Loucy (cell line): ENCODE measurements at regions not wholly inside any gene's neighbourhood (a gene's known extent, or its start where the extent isn't known, plus 50 kb on each side); places are given as distances from the start of the nearest gene placed in this dataset.

Experiments
- H2AFZ ChIP-seq: fragments of 200-600 bp; sonication (generic); 2 replicates; pipeline ENCODE4 v1.6.0; 2016; ENCODE audit warnings: antibody characterized with exemption, mild to moderate bottlenecking, low read length, moderate library complexity
- H3F3A ChIP-seq: fragments of 200-600 bp; 2 replicates; pipeline ENCODE4 v1.6.0; 2016; ENCODE audit warnings: antibody characterized with exemption, low read depth, mild to moderate bottlenecking
- H3K27me3 ChIP-seq: fragments of 200-600 bp; sonication (generic); 2 replicates; pipeline ENCODE4 v1.6.1; 2014; ENCODE audit warnings: low read length, mild to moderate bottlenecking; ENCODE audit not compliant: insufficient read depth, poor library complexity, severe bottlenecking
- H3K36me3 ChIP-seq: fragments of 200-600 bp; sonication (generic); 2 replicates; pipeline ENCODE4 v1.6.1; 2016; ENCODE audit warnings: low read length; ENCODE audit not compliant: insufficient read depth
- H3K4me1 ChIP-seq: fragments of 200-600 bp; sonication (generic); 2 replicates; pipeline ENCODE4 v1.5.1; 2014; ENCODE audit warnings: low read length, mild to moderate bottlenecking; ENCODE audit not compliant: insufficient read depth, poor library complexity, severe bottlenecking
- H3K4me2 ChIP-seq: fragments of 200-600 bp; sonication (generic); 2 replicates; pipeline ENCODE4 v1.6.0; 2014; ENCODE audit warnings: antibody characterized with exemption, low read length, low read depth, mild to moderate bottlenecking; ENCODE audit not compliant: poor library complexity, severe bottlenecking
- H3K4me3 ChIP-seq: fragments of 200-600 bp; sonication (generic); 2 replicates; pipeline ENCODE4 v1.5.1; 2014; ENCODE audit warnings: low read length, mild to moderate bottlenecking, mixed read lengths; ENCODE audit not compliant: poor library complexity, severe bottlenecking
- H3K79me2 ChIP-seq: fragments of 200-600 bp; sonication (generic); 2 replicates; pipeline ENCODE4 v1.6.1; 2014; ENCODE audit warnings: low read length; ENCODE audit not compliant: insufficient read depth
- H3K9ac ChIP-seq: fragments of 200-600 bp; sonication (generic); 2 replicates; pipeline ENCODE4 v1.6.0; 2014; ENCODE audit warnings: mild to moderate bottlenecking, low read depth, low read length, moderate library complexity; ENCODE audit not compliant: poor library complexity, severe bottlenecking
- H3K9me2 ChIP-seq: fragments of 200-600 bp; sonication (generic); replicated peaks from 2 replicates; pipeline ENCODE4 v1.6.1; 2016; ENCODE audit warnings: low read depth, low read length, mixed read lengths
- H3K9me3 ChIP-seq: fragments of 200-600 bp; sonication (generic); 2 replicates; pipeline ENCODE4 v1.6.1; 2014; ENCODE audit warnings: mild to moderate bottlenecking, antibody characterized with exemption, low read length, low read depth; ENCODE audit not compliant: insufficient read depth
- H4K20me1 ChIP-seq: fragments of 200-600 bp; sonication (generic); 2 replicates; pipeline ENCODE4 v1.6.0; 2014; ENCODE audit warnings: antibody characterized with exemption, low read length, mild to moderate bottlenecking; ENCODE audit not compliant: insufficient read depth, poor library complexity, severe bottlenecking
- EZH2phosphoT487 ChIP-seq: fragments of 200-600 bp; IDR thresholded peaks from 2 replicates; pipeline ENCODE4 v1.6.1; 2018; ENCODE audit warnings: antibody characterized with exemption, mild to moderate bottlenecking, moderate library complexity, borderline replicate concordance
- TF ChIP-seq, protein P1 (sequence below): fragments of 200-600 bp; sonication (generic); conservative IDR thresholded peaks from 2 replicates; pipeline ENCODE4 v1.5.1; 2014; ENCODE audit warnings: mild to moderate bottlenecking, antibody characterized with exemption, low read length

DNA sequence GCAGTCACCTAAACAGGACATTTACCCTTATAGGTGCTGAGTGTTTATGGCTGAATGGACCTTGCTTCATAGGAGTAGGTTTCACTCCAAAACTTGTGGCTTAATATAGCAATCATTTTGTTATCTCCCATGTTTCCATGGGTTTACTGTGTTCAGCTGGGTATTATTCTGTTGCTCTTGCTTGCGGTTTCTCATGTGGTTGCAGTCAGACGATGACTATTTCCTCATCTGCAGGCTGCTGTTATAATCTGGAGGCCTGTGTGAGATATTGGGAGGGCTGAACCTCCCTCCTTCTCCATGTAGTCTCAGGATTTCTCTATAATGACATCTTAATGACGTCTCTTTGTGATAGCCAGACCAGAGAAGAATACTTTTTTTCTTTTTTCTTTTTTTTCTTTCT, 98.1 kb downstream of the ZPLD1 start:
- TF ChIP-seq EZH2phosphoT487 = no peak
- TF ChIP-seq, protein P1, sequence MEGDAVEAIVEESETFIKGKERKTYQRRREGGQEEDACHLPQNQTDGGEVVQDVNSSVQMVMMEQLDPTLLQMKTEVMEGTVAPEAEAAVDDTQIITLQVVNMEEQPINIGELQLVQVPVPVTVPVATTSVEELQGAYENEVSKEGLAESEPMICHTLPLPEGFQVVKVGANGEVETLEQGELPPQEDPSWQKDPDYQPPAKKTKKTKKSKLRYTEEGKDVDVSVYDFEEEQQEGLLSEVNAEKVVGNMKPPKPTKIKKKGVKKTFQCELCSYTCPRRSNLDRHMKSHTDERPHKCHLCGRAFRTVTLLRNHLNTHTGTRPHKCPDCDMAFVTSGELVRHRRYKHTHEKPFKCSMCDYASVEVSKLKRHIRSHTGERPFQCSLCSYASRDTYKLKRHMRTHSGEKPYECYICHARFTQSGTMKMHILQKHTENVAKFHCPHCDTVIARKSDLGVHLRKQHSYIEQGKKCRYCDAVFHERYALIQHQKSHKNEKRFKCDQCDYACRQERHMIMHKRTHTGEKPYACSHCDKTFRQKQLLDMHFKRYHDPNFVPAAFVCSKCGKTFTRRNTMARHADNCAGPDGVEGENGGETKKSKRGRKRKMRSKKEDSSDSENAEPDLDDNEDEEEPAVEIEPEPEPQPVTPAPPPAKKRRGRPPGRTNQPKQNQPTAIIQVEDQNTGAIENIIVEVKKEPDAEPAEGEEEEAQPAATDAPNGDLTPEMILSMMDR = no peak
- H2AFZ ChIP-seq = no peak overlapping the region
- H3K4me2 ChIP-seq = peak overlapping the region; percentile 56
- no peaks in the 10 kb centered on the region for H3K79me2 ChIP-seq
- H3K36me3 ChIP-seq = no peaks in the 10 kb centered on the region
- H3K9me3 ChIP-seq = no peaks in the 10 kb centered on the region
- no peak overlapping the region for H3K9ac ChIP-seq
- no peaks in the 10 kb centered on the region for H3K27me3 ChIP-seq
- H3F3A ChIP-seq = no peaks in the 10 kb centered on the region
- H3K4me3 ChIP-seq = peak overlapping the region; percentile 16
- no peaks in the 10 kb centered on the region for H3K9me2 ChIP-seq
- H4K20me1 ChIP-seq = no peaks in the 10 kb centered on the region
- H3K4me1 ChIP-seq = peaks cover 28% of the 10 kb centered on the region

DNA sequence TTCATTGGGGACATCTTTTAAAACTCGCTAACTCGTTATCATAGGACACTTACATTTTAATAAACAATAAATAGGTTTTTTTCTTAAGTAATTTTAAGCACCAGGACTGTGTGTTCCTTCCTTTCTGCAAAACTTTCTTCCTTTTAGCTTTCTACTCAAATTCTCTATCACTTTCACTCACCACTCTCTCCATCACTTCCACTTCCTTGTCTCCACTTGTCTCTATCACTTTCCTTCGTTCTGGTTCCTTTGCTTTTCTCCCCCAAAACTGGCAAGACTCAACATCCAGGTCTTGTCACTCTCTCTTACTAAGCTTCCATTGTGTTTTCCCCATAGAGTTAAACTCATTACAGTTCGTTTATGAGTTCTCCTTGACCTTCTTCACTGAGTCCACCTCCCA, 99.0 kb downstream of the ZPLD1 start:
- Histone ChIP-seq H3K79me2 (no peaks in the 10 kb centered on the region), H3K4me2 (no peak overlapping the region), H3K9me2 (no peaks in the 10 kb centered on the region), H3K27me3 (no peaks in the 10 kb centered on the region), H3K9ac (no peak overlapping the region), H3K36me3 (no peaks in the 10 kb centered on the region), H3K9me3 (no peaks in the 10 kb centered on the region), H3K4me3 (no peak overlapping the region), H4K20me1 (no peaks in the 10 kb centered on the region), H3F3A (no peaks in the 10 kb centered on the region), H2AFZ (no peak overlapping the region), H3K4me1 (peaks cover 28% of the 10 kb centered on the region)
- TF ChIP-seq, protein P1 = no peak
- TF ChIP-seq EZH2phosphoT487 = no peak

DNA sequence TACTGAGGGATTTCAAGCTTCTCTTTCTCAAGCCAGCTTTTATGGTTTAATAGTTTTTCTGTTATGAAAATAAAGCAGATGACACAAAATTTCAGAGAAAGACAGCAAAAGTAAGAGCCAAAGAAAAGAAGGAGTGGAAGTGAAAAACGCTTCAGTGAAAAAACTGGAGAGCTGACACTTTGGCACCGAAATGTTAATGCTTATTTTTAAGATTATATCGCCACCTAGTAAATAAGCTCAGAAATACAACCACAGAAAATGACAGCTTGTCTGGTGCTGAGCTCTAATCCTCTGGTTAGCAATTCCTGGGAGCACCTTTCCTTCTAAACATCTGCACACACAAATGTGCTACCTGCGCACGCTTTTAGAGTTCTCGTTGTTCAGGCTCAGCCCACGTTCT, 101.6 kb downstream of the ZPLD1 start:
- H3K79me2 ChIP-seq = no peaks in the 10 kb centered on the region
- H3K9me2 ChIP-seq = no peaks in the 10 kb centered on the region
- no peaks in the 10 kb centered on the region for H3K27me3 ChIP-seq
- H3K36me3 ChIP-seq = no peaks in the 10 kb centered on the region
- TF ChIP-seq EZH2phosphoT487 = no peak
- TF ChIP-seq, protein P1 = peak; percentile 81
- no peaks in the 10 kb centered on the region for H4K20me1 ChIP-seq
- H3F3A ChIP-seq = no peaks in the 10 kb centered on the region
- H2AFZ ChIP-seq = peak overlapping the region; percentile 53; the same call in 1 of the 2 replicates
- H3K4me1 ChIP-seq = peaks cover 28% of the 10 kb centered on the region
- H3K9me3 ChIP-seq = no peaks in the 10 kb centered on the region
- no peak overlapping the region for H3K9ac ChIP-seq
- peak overlapping the region; percentile 26 for H3K4me3 ChIP-seq
- H3K4me2 ChIP-seq = peak overlapping the region; percentile 50
